ENCODE measurements at regions not wholly inside any gene's neighbourhood (a gene's known extent, or its start where the extent isn't known, plus 50 kb on each side); places are given as distances from the start of the nearest gene placed in this dataset.

DNA sequence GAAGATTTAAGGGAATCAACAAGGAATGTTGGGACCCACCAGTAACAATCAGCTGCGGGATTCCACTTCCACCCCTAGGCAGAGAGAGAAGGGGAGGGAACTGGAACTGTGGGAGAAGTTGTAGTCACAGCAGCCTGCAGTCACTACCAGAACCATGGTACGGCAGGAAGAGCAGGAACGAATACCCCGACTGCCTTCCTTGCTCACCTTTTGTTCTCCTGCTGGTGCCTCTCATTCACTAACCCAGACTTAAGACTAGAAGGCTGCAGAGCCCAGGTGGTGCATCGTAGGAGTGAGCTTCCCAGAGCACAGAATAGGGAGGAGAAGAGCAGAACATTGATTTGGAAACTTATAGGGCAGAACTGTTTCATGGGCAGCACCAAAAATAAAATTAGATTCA, 154.2 kb downstream of the DYRK2 start:
- no peak overlapping the region for H3K4me3 Mint-ChIP-seq
- H3K27ac Mint-ChIP-seq: no peak overlapping the region
- peaks cover 30% of the 10 kb centered on the region for H3K4me1 Mint-ChIP-seq
- no peaks in the 10 kb centered on the region for H3K9me3 Mint-ChIP-seq
- H3K36me3 Mint-ChIP-seq: peaks cover 3% of the 10 kb centered on the region
- no peaks in the 10 kb centered on the region for H3K27me3 Mint-ChIP-seq

DNA sequence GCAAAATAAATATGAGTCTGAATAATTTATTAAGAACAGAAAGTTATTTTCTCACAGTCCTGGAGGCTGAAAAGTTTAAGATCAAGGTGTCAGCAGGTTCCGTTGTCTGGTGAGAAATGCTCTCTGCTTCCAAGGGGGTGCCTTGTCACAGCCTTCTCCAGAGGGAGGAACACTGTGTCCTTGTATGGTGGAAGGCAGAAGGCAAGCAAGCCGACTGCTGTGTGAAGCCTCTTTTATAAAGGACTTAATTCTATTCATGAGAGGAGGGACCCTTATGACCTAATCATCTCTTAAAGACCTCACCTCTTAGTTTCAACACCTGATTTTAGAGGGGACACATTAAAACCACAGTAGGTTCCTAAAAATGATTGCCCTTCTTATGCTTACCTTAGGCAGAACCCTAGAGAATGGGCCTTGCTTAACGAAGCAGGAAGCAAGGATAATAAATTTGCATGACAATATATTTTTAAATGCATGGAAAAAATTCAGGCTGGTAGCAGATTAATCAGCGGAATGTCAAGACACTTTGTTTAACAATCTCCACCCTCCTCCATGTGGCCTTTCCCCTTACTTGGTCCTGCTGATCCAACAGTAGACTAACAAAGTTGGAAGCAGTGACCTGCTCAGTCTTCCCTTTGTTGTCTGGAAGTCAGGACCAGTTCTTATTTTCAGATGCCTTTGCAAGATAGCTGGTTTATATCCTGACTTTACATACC, 154.9 kb downstream of the DYRK2 start:
- Mint-ChIP-seq H3K4me1 (peaks cover 27% of the 10 kb centered on the region), H3K27ac (no peak overlapping the region), H3K27me3 (no peaks in the 10 kb centered on the region)

DNA sequence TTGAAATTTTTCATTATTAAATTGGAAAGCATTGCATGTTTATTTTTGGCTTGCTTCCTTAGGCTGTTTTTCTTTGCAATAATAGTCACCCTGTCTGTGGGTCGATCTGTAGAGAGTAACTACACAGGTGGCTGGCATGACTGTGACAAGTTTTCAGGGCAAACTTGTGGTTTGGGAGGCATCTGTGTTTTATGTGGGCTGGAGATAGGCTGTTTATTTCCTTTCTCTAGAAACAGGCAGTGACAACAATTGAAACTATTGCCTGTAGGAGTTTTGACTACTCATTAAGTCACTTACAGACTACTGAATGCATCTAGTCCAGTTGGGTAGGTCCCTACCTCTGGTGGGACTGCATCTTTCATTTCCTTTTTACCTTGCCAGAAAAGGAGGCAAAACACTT, 155.6 kb downstream of the DYRK2 start:
- no peaks in the 10 kb centered on the region for H3K27me3 Mint-ChIP-seq

More for the DNA sequence above, 154.9 kb downstream of the DYRK2 start:
- Mint-ChIP-seq H3K4me3 (no peak overlapping the region), H3K36me3 (peaks cover 3% of the 10 kb centered on the region), H3K9me3 (no peaks in the 10 kb centered on the region)

DNA sequence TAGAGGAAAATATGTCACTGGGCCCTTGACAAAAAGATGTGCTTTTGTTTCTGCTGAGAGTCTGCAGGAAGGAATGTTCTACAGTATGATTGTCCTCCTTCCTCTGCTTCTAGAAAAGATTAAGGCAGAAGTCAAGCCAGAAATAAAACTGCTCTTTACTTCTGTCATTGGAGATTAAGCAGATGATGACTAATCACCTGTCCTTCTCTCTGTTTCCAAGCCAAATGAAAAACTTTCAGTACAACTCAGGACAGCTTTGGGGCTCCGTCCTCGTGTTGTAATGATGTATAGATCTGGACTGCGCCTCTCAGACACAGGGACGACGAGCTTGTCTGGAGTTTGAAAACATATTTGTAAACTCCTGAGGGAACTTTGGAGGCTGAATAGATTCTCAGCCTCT, 159.3 kb downstream of the DYRK2 start:
- Mint-ChIP-seq H3K9me3 (peaks cover 8% of the 10 kb centered on the region), H3K27ac (no peak overlapping the region), H3K4me1 (peaks cover 25% of the 10 kb centered on the region), H3K27me3 (no peaks in the 10 kb centered on the region), H3K4me3 (no peak overlapping the region), H3K36me3 (no peaks in the 10 kb centered on the region)

More for the DNA sequence above, 155.6 kb downstream of the DYRK2 start:
- no peak overlapping the region for H3K27ac Mint-ChIP-seq
- H3K36me3 Mint-ChIP-seq: peaks cover 2% of the 10 kb centered on the region
- H3K4me3 Mint-ChIP-seq: no peak overlapping the region
- peaks cover 23% of the 10 kb centered on the region for H3K4me1 Mint-ChIP-seq
- H3K9me3 Mint-ChIP-seq: no peaks in the 10 kb centered on the region

DNA sequence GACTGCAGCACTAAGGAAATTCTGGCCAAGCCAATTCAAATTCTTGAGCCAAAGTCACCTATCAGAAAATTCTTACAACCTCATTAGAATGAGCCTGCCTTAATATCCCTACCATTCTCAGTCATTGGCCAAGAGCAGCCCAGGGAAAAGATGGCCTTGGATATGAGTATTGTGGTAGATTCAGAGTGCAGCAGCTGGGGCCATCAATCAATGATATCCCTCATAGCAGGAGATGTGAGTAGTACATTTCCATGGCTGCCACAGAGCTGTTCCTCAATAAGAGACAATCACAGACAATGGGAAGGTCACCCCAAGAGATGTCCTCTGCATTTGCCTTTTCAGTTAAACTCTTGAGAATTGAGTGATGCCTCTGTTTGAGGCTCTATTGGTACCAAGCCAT, 161.6 kb downstream of the DYRK2 start:
- Mint-ChIP-seq H3K36me3 (peaks cover 2% of the 10 kb centered on the region), H3K9me3 (peaks cover 8% of the 10 kb centered on the region), H3K27ac (no peak overlapping the region), H3K27me3 (no peaks in the 10 kb centered on the region), H3K4me3 (no peak overlapping the region), H3K4me1 (peaks cover 24% of the 10 kb centered on the region)

DNA sequence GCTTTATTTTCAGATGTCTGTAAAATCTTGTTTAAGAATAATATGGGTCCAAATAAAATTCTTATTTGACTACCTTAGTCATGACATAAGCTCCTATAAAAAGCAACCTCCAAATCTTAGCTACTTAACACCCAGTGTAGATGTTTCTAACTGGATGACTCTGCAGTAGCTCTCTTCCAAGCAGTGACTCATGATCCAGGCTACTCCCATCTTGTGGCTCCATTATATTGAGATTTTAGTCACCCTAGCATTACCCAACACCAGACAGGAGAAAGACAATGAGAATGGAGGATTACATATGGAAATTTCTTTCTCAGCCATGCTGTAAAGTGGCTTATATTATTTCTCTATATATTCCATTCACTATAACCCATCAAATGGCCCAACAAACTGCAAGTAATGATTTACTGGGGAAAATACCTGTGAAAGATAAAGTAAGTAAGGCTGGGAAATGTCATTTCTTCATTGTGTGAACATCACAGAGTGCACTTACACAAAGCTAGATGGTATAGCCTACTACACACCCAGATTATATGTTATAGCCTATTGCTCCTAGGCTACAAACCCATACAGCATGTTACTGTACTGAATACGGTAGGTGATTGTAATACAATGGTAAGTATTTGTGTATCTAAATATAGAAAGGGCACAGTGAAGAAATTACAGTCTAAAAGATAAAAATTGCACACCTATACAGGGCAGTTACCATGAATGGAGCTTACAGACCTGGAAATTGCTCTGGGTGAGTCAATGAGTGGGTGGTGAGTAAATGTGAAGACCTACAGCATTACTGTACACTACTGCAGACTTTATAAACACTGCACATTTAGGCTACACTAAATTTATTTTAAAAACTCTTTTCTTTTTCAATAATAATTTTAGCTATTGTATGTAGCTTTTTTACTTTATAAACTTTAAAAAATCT, 163.2 kb downstream of the DYRK2 start:
- no peaks in the 10 kb centered on the region for H3K27me3 Mint-ChIP-seq
- peaks cover 24% of the 10 kb centered on the region for H3K4me1 Mint-ChIP-seq
- H3K36me3 Mint-ChIP-seq: peaks cover 8% of the 10 kb centered on the region
- no peak overlapping the region for H3K4me3 Mint-ChIP-seq
- peaks cover 17% of the 10 kb centered on the region for H3K9me3 Mint-ChIP-seq
- no peak overlapping the region for H3K27ac Mint-ChIP-seq

DNA sequence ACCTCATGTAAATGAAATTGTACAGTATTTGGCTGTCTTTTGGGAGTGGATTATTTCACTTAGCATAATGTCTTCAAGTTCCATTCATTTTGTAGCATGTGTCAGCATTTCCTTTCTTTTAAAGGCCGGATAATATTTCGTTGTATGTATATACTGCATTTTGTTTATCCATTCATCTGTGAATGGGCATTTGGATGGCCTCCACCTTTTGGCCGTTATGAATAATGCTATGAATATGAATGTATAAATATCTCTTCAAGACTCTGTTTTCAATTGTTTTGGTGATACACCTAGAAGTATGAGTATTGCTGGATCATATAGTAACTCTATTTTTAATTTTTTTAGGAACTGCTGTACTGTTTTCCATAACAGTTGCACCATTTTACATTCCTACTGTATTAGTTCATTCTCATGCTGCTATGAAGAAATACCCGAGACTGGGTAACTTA, 164.9 kb downstream of the DYRK2 start:
- H3K36me3 Mint-ChIP-seq: peaks cover 8% of the 10 kb centered on the region
- H3K9me3 Mint-ChIP-seq: peaks cover 20% of the 10 kb centered on the region
- no peaks in the 10 kb centered on the region for H3K27me3 Mint-ChIP-seq
- H3K4me1 Mint-ChIP-seq: peaks cover 20% of the 10 kb centered on the region
- H3K27ac Mint-ChIP-seq: no peak overlapping the region
- H3K4me3 Mint-ChIP-seq: no peak overlapping the region

DNA sequence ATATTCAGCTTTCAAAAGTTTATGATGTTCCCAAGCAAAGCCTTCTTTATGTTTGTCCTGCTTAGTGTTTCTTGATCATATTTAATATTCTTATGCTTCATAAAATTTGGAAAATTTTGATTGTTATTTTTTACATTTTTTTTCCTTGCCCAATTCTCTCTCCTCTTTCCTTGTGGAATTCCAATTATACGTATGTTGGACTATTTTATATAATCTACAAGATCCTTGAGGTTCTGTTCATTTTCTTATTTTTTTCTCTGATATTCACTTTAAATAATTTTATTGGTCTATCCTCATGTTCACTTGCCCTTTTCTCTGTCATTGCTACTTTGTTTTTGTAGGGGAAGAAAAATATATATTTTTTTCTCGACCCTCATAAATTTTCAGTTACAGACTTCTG, 167.7 kb downstream of the DYRK2 start:
- peaks cover 16% of the 10 kb centered on the region for H3K9me3 Mint-ChIP-seq
- peaks cover 8% of the 10 kb centered on the region for H3K36me3 Mint-ChIP-seq
- H3K27me3 Mint-ChIP-seq: no peaks in the 10 kb centered on the region
- H3K27ac Mint-ChIP-seq: no peak overlapping the region
- H3K4me1 Mint-ChIP-seq: peaks cover 14% of the 10 kb centered on the region
- H3K4me3 Mint-ChIP-seq: no peak overlapping the region

DNA sequence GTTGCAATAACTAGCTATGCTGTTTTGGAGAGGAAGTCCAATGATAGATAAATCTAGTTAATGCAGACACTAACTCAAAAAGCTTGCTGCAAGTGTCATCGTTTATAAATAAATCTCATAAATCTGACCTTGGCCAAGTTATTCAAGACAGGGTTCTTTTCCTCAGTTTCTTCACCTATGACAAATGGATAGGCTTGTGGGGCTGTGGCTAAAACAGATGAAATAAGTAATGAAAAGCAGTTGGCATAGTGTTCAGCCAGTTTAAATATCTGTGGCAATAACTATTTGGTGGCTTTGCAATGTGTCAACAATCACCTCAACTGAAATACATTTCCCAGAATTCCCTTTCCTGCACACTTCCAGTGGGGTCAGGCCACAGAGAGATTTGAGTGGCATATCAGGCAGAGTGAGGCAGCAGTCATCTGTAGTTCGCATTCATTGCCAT, 169.9 kb downstream of the DYRK2 start:
- Mint-ChIP-seq H3K27ac (no peak overlapping the region), H3K9me3 (peaks cover 13% of the 10 kb centered on the region), H3K27me3 (no peaks in the 10 kb centered on the region), H3K36me3 (peaks cover 8% of the 10 kb centered on the region), H3K4me1 (no peaks in the 10 kb centered on the region), H3K4me3 (no peak overlapping the region)

DNA sequence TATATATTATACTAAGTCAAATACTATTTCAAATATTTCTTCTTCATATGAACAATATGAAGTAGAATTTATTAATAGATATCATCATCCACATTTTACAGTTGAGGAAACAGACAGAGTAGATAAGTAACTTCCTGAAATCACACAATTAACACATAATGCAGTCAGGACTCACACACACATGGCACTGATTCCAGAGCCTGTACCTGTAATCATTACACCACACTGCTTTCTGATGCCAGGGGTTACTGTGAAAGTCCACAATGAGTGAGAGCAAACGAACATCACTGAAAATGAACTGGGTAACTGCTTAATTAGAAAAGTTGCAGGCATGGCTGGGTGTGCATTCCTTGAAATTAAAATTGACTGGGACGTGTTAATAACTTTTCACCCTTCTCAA, 169.3 kb upstream of the IFNG-AS1 start:
- Mint-ChIP-seq H3K4me1 (no peaks in the 10 kb centered on the region), H3K27me3 (no peaks in the 10 kb centered on the region), H3K4me3 (no peak overlapping the region), H3K27ac (no peak overlapping the region), H3K9me3 (peaks cover 13% of the 10 kb centered on the region), H3K36me3 (peaks cover 8% of the 10 kb centered on the region)

DNA sequence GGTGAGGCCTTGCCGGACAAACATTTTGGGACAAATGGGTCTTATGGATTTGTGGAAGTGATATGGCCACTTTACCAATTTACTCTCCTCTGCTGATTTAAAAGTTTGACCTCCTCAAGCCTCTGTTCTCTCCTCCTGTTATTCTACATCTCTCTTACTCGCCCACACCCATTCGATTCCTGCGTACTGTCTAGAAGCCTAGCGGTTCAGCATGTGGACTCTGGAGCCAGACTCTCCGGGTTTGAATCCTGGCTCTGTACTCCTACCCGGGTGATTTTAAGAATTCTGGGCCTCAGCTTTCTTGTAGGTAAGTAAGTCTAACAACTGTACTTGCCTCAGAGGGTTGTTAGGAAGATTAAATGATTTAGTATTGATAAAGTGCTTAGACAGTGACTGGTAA, 168.6 kb upstream of the IFNG-AS1 start:
- Mint-ChIP-seq H3K27me3 (no peaks in the 10 kb centered on the region), H3K4me3 (no peak overlapping the region), H3K4me1 (no peaks in the 10 kb centered on the region), H3K36me3 (peaks cover 6% of the 10 kb centered on the region), H3K27ac (no peak overlapping the region), H3K9me3 (peaks cover 13% of the 10 kb centered on the region)

DNA sequence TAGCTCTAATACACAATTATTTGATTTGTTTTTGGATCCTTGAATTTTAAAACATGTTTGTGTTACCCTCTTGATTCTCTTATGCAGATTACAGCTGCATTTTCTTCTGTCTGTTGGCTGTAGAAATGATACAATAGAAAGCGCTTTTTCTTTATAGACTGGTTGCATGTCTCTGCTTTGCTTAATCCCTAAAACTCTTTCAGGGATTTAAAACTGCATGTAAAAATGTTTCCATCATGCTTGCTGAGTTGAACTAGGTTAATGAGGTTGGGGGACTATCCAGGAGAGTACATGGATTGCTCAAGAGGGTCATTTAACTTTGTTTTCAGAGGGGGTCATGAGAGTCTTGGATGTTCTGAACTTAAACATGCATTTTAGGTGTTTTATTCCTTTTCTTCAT, 166.4 kb upstream of the IFNG-AS1 start:
- H3K36me3 Mint-ChIP-seq: no peaks in the 10 kb centered on the region
- no peaks in the 10 kb centered on the region for H3K27me3 Mint-ChIP-seq
- no peak overlapping the region for H3K4me3 Mint-ChIP-seq
- no peaks in the 10 kb centered on the region for H3K9me3 Mint-ChIP-seq
- no peak overlapping the region for H3K27ac Mint-ChIP-seq
- peaks cover 7% of the 10 kb centered on the region for H3K4me1 Mint-ChIP-seq

DNA sequence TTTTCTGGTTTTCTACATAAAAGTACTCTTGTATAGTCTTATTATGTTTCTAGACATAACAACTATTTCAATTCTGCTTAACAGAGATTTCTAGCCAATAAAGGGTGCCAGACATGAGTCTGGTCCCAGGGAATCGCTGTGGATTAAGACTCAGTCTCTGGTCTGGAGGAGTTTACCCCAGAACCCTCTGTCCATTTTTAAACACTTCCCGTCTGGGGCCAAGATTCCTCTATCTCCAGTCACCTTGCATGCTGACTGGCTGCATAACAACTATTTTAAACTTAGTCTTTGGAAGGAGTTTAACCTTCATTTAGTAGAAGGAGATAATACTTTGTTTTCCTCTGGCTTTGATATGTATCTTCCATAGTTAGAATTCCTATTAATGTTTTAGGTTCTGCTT, 163.1 kb upstream of the IFNG-AS1 start:
- Mint-ChIP-seq H3K27ac (no peak overlapping the region), H3K27me3 (no peaks in the 10 kb centered on the region), H3K9me3 (no peaks in the 10 kb centered on the region), H3K36me3 (no peaks in the 10 kb centered on the region), H3K4me1 (peaks cover 12% of the 10 kb centered on the region), H3K4me3 (no peak overlapping the region)

DNA sequence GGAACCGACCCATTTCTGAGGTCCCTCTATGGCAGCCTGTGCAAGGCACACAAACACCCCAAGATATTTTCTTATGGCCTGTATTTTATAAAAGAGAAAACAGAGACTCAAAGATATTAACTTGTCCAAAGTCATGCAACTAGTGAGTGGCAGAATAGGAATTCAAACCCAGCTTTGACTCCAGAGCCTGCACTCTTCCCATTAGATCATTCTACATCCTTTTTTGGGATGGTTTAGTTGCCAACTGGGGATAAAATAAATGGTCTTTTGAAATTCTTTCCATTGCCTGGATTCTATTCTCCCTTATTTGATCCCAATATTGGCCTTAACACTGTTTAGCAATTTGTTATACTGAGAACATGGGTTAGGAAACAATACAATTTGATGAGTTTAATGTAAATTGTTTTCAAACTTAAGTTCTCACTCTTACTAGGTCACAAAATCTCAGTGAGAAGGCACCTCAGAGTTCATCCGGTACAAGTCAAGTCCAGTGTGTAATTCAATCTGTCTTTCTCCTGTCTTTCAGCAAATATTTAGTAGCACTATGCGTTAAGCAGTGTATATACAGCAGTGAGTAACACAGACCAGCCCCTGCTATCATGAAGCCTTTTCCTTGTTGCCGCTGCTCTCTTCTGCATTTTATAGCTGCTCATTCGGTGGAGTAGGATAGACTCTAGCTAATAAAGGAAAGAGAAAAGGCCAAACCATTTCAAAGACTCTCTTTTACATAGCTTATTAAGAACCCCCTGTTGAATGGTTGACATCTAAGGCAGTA, 162.1 kb upstream of the IFNG-AS1 start:
- no peak overlapping the region for H3K4me3 Mint-ChIP-seq
- H3K4me1 Mint-ChIP-seq: peaks cover 12% of the 10 kb centered on the region
- H3K27ac Mint-ChIP-seq: no peak overlapping the region
- H3K27me3 Mint-ChIP-seq: no peaks in the 10 kb centered on the region
- no peaks in the 10 kb centered on the region for H3K9me3 Mint-ChIP-seq
- no peaks in the 10 kb centered on the region for H3K36me3 Mint-ChIP-seq

DNA sequence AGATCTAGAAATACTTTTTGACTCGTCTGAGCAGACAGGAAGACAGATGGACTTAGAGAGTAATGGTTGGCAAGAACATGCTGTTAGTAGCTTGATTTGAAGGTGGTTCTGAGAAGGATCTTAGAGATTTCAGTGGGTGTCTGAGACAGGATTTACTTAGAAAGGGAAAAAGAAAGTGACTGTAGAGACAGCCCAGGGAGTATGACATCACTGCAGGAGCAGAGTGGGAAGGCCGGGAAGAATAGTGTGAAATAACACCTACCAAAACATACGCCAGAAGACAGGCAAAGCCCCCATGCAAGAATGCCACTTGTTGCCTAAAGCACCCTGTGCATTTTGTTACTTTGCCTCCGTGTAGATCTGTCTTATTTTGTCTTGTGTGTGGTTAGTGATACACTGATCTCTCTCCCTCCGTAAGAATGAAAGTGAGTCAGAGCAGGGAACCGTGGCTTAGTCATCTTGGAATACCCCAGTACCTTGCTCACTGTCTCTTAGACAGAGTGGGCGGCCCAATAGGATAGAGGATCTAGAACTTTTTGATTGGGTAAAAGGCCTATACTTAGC, 161.3 kb upstream of the IFNG-AS1 start:
- Mint-ChIP-seq H3K4me1 (peaks cover 12% of the 10 kb centered on the region), H3K27me3 (no peaks in the 10 kb centered on the region), H3K9me3 (no peaks in the 10 kb centered on the region), H3K27ac (peak overlapping the region; percentile 73), H3K36me3 (no peaks in the 10 kb centered on the region), H3K4me3 (no peak overlapping the region)
